Esophagus squamous epithelium (tissue), 5 donors: ENCODE measurements at regions not wholly inside any gene's neighbourhood (a gene's known extent, or its start where the extent isn't known, plus 50 kb on each side); places are given as distances from the start of the nearest gene placed in this dataset.

Source experiments
- DNase-seq: peaks from one replicate; lab custom pipeline; 2025; lab: John Stamatoyannopoulos, UW
- H3K27ac ChIP-seq, 4 donors: fragments of 200-600 bp; sonication (generic); one replicate each; pipeline ENCODE4 v1.5.1; 2016 to 2019; ENCODE audit warnings: mild to moderate bottlenecking in 1 of 4
- H3K27me3 ChIP-seq, 4 donors: fragments of 200-600 bp; sonication (generic); 1 replicate in 3 of 4; 2 replicates in 1 of 4; pipeline versions ENCODE4 v1.5.1 to v1.6.0; 2017 to 2021; ENCODE audit warnings: antibody characterized with exemption in 1 of 4
- H3K36me3 ChIP-seq, 3 donors: fragments of 200-600 bp; sonication (generic); one replicate each; pipeline ENCODE4 v1.5.1; 2016 to 2019
- H3K4me1 ChIP-seq, 3 donors: fragments of 200-600 bp; sonication (generic); one replicate each; pipeline ENCODE4 v1.5.1; 2017 to 2019
- H3K4me3 ChIP-seq, 4 donors: fragments of 200-600 bp; sonication (generic); 1 replicate in 3 of 4; 2 replicates in 1 of 4; pipeline ENCODE4 v1.5.1; 2016 to 2019; ENCODE audit warnings: mild to moderate bottlenecking in 2 of 4, moderate library complexity in 1 of 4
- H3K9me3 ChIP-seq, 3 donors: fragments of 200-600 bp; sonication (generic); one replicate each; pipeline ENCODE4 v1.5.1; 2016 to 2019
- POLR2A ChIP-seq, 4 donors: fragments of 450-650 bp; IDR thresholded peaks; one replicate each; pipeline ENCODE4 v1.6.1; 2017; ENCODE audit warnings: antibody characterized with exemption in 4 of 4, mild to moderate bottlenecking in 4 of 4, moderate library complexity in 3 of 4
- WGBS, 2 donors: methylation state at CpG; one replicate each; pipeline ENCODE4 v1.1.5; 2018; 5-methylcytosine and 5-hydroxymethylcytosine counted together
- intact Hi-C: fragments of 100-400 bp; cut with DNase I; formaldehyde crosslinking; loops from one replicate; pipeline ENCODE4 v1.15.0; 2022
- TF ChIP-seq, protein P1 (sequence below), 6 experiments: fragments of 450-650 bp in 4 of 6; fragments of 200-600 bp in 2 of 6; sonication (generic) in 2 of 6; IDR thresholded peaks; one replicate each; pipeline ENCODE4 v1.5.1; 2016 to 2019; ENCODE audit warnings: antibody characterized with exemption in 6 of 6, mild to moderate bottlenecking in 4 of 6, moderate library complexity in 4 of 6
- donor health status: DM: yes; HTN: yes; CAD: no.

DNA sequence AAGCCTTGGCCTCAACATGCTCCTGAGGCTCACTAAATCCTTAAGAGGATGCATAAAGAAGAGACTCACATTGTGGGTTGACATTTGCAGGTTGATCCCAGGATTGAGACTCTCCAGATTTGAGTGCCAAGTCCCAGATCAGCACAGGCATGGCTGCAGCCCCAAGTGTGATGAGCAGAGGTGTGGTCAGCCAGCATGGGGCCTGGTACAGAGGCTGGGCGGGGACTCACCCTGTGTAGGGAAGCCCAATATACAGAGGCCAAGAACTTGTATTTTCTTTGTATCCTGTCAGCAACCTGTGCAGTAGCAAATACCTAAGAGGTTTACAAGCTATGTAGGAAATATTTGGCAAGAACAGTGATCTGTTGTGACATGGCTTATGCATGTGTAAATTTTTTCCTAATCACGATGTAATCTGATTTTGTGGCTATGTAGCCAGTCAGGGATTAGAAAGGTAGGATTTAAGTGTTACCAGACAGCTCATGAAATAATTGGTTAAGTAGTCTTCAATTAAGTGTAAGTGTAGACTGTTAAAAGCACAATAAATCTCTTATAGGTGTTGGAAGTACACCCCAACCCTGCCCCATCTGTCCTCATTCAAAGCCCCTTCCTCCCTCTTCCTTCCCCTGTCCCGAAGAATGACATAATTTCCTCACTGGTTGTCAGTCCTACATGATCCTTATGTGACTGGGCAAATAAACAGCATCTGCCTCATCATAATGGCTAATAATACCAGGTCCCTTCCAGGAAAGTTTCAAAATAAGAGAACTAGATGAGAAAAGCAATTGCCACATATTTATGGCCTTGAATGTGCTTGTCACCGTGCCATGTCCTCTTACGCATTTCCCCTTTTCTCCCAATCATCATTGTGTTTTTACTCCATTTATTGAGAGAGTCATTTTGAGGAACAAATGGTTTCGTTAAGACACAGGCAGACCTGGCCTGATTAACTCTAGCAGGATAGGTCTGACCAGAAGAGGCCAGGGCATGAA is 120.9 kb downstream of the HLX start:
- H3K4me1 ChIP-seq, result no peaks in the 10 kb centered on the region
- H3K27me3 ChIP-seq, result no peaks in the 10 kb centered on the region
- no peaks in the 10 kb centered on the region for H3K36me3 ChIP-seq
- no peak overlapping the region for H3K4me3 ChIP-seq
- 30 to 53% methylated on average over 6 of the region's 6 CpGs for whole genome bisulfite sequencing, 2 donors
- H3K27ac ChIP-seq, result peak overlapping the region in 1 of 4 donors; percentile 55
- peaks cover 0 to 4% (median 0%) of the 10 kb centered on the region in 3 donors for H3K9me3 ChIP-seq
- intact Hi-C loops, result no loop called here
- no peak for DNase-seq
- TF ChIP-seq POLR2A (IDR thresholded peaks at IDR 0.05), result no peak
- TF ChIP-seq, protein P1, sequence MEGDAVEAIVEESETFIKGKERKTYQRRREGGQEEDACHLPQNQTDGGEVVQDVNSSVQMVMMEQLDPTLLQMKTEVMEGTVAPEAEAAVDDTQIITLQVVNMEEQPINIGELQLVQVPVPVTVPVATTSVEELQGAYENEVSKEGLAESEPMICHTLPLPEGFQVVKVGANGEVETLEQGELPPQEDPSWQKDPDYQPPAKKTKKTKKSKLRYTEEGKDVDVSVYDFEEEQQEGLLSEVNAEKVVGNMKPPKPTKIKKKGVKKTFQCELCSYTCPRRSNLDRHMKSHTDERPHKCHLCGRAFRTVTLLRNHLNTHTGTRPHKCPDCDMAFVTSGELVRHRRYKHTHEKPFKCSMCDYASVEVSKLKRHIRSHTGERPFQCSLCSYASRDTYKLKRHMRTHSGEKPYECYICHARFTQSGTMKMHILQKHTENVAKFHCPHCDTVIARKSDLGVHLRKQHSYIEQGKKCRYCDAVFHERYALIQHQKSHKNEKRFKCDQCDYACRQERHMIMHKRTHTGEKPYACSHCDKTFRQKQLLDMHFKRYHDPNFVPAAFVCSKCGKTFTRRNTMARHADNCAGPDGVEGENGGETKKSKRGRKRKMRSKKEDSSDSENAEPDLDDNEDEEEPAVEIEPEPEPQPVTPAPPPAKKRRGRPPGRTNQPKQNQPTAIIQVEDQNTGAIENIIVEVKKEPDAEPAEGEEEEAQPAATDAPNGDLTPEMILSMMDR (IDR thresholded peaks at IDR 0.05), result no peak

DNA sequence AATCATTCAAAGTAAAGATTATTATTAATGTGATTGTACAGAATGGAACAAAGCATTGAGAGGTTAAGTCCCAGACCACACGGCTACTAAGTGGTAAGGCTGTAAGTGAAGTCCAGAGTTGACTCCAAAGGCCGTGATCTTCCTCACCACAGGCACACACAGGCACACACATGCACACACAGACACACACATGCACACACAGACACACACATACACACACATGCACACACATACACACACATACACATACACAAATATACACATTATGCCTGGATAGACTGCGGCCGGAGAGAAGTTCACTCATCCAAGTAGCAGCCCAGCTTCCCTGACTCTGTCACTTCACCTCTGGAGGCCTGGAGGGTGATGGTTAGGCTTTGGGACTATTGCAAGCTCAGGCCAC is 121.9 kb downstream of the HLX start:
- WGBS, 2 donors, result 86 to 91% methylated on average over 4 of the region's 4 CpGs

DNA sequence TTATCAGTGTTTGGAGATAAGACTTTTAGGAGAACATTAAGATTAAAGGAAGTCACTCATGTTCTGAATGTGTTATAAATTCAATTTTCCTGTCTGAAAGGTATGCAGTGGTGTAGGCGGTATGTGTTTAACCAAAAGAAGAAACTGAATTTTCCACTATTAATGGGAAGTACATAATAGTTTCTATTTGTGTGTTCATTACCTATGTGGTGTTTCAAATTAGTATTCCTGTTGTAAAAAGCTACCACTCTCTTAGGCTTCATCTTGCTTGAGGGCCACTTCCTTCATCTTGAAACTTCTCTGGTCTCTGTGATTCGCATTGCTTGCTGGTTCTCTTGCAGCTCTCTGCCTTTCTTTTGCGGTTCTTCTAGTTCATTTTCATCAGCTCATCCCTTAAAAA is 123.4 kb downstream of the HLX start:
- intact Hi-C loops, result no loop called here
- H3K27ac ChIP-seq, result no peak overlapping the region
- H3K36me3 ChIP-seq, result no peaks in the 10 kb centered on the region
- H3K9me3 ChIP-seq, result peaks cover 0 to 4% (median 0%) of the 10 kb centered on the region in 3 donors
- TF ChIP-seq POLR2A (IDR thresholded peaks at IDR 0.05), result no peak
- TF ChIP-seq, protein P1 (IDR thresholded peaks at IDR 0.05), result no peak
- H3K4me3 ChIP-seq, result no peak overlapping the region
- no peak for DNase-seq
- no peaks in the 10 kb centered on the region for H3K27me3 ChIP-seq
- no peaks in the 10 kb centered on the region for H3K4me1 ChIP-seq
- 77 to 83% methylated on average over 3 of the region's 3 CpGs for WGBS, 2 donors

More for the DNA sequence above, 121.9 kb downstream of the HLX start:
- no peak for DNase-seq
- H3K4me1 ChIP-seq, result no peaks in the 10 kb centered on the region
- H3K27me3 ChIP-seq, result no peaks in the 10 kb centered on the region
- intact Hi-C loops, result no loop called here
- no peaks in the 10 kb centered on the region for H3K36me3 ChIP-seq
- TF ChIP-seq POLR2A (IDR thresholded peaks at IDR 0.05), result no peak
- TF ChIP-seq, protein P1 (IDR thresholded peaks at IDR 0.05), result no peak
- no peak overlapping the region for H3K27ac ChIP-seq
- peaks cover 0 to 4% (median 0%) of the 10 kb centered on the region in 3 donors for H3K9me3 ChIP-seq
- no peak overlapping the region for H3K4me3 ChIP-seq

DNA sequence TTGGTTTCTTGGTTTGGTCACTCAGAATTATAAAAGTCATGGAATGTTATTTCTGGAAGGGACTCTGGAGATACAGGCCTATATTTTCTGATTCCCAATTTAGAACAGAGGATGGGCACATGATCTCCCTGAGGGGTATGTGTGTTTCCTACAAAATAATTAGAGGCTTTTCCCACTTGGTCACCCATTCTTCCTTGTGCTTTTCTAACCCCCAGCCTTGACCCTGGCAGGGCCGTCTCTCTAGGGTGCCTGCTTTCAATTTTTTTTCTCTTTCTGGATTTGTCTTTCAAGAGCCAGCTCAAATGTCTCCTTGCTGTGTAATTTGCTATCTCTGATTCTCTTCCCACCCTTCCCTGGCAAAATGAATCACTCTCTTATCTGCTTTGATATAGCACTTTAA is 131.9 kb downstream of the HLX start:
- TF ChIP-seq POLR2A (IDR thresholded peaks at IDR 0.05), result no peak
- TF ChIP-seq, protein P1 (IDR thresholded peaks at IDR 0.05), result no peak
- intact Hi-C loops, result no loop called here

DNA sequence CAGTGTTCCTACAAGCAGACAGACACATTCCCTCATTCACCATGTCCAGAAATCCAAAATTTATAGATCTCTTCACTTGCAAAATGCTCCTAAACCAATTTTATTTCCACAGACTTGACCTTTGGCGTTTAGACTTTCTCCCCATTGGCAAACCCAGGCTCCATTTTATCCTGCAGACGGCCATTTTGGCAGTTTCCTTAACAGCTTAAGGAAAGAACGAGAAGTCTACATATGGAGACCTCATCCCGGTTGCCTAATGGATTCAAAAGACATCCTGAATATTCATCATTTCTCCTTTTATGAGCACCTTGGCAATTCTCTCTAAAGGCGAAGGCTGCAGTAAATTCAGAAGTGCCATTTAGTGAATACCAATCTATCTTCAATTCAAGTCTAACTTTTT is 132.9 kb downstream of the HLX start:
- Histone ChIP-seq H3K27me3 (no peaks in the 10 kb centered on the region), H3K36me3 (no peaks in the 10 kb centered on the region), H3K4me1 (no peaks in the 10 kb centered on the region), H3K27ac (no peak overlapping the region), H3K9me3 (no peaks in the 10 kb centered on the region), H3K4me3 (no peak overlapping the region)
- intact Hi-C loops, result no loop called here
- TF ChIP-seq, protein P1 (IDR thresholded peaks at IDR 0.05), result no peak
- TF ChIP-seq POLR2A (IDR thresholded peaks at IDR 0.05), result no peak
- WGBS, 2 donors, result 81 to 91% methylated on average over 4 to 5 of the region's 5 CpGs
- no peak for DNase-seq

More for the DNA sequence above, 131.9 kb downstream of the HLX start:
- Histone ChIP-seq H3K4me1 (no peaks in the 10 kb centered on the region), H3K27ac (no peak overlapping the region), H3K27me3 (no peaks in the 10 kb centered on the region), H3K36me3 (no peaks in the 10 kb centered on the region), H3K4me3 (no peak overlapping the region), H3K9me3 (no peaks in the 10 kb centered on the region)
- 57 to 68% methylated on average over 1 of the region's 1 CpG for WGBS, 2 donors
- DNase-seq, result no peak
